Common myeloid progenitor, CD34-positive (primary cell): ENCODE measurements at regions not wholly inside any gene's neighbourhood (a gene's known extent, or its start where the extent isn't known, plus 50 kb on each side); places are given as distances from the start of the nearest gene placed in this dataset.

Experiments used
- CTCF ChIA-PET: fragments of 350-600 bp; sonication (Branson Sonifier 250); formaldehyde crosslinking; loops from one replicate; lab custom pipeline; 2021; ENCODE audit warnings: antibody characterized with exemption; lab: Charles Lee
- POLR2A ChIA-PET: fragments of 350-600 bp; sonication (Branson Sonifier 250); formaldehyde crosslinking; loops from one replicate; lab custom pipeline; 2021; ENCODE audit warnings: antibody characterized with exemption; lab: Charles Lee
- DNase-seq, 3 donors: peaks; one replicate each; pipeline versions ENCODE4 v3.0.0 to v3.0.0-alpha.2; 2013
- H3K27ac ChIP-seq, 2 experiments: 1 replicate in 1 of 2; 2 replicates in 1 of 2; pipeline ENCODE4 v1.7.0; 2013; ENCODE audit warnings: inconsistent platforms in 2 of 2, low read length in 2 of 2, mild to moderate bottlenecking in 2 of 2, low read depth in 1 of 2, moderate library complexity in 1 of 2; ENCODE audit not compliant: severe bottlenecking in 2 of 2, insufficient read depth in 1 of 2, poor library complexity in 1 of 2
- H3K27me3 ChIP-seq, 5 experiments: replicated peaks in 2 of 5; 1 replicate in 3 of 5; 2 replicates in 2 of 5; pipeline versions ENCODE4 v1.6.1 to v1.7.0; 2013; ENCODE audit warnings: low read length in 4 of 5, mild to moderate bottlenecking in 2 of 5, moderate library complexity in 2 of 5, inconsistent platforms in 1 of 5; ENCODE audit not compliant: insufficient read depth in 5 of 5, control insufficient read depth in 4 of 5
- H3K36me3 ChIP-seq, 4 experiments: 1 replicate in 2 of 4; 2 replicates in 2 of 4; pipeline versions ENCODE4 v1.6.1 to v1.7.0; 2013; ENCODE audit warnings: low read length in 3 of 4, control low read depth in 1 of 4, mild to moderate bottlenecking in 1 of 4; ENCODE audit not compliant: control insufficient read depth in 4 of 4, insufficient read depth in 4 of 4
- H3K4me1 ChIP-seq, 4 experiments: 1 replicate in 3 of 4; 2 replicates in 1 of 4; pipeline versions ENCODE4 v1.6.1 to v1.7.1; 2013; ENCODE audit warnings: low read length in 3 of 4, mild to moderate bottlenecking in 3 of 4, control low read depth in 1 of 4, inconsistent platforms in 1 of 4, moderate library complexity in 1 of 4; ENCODE audit not compliant: control insufficient read depth in 4 of 4, insufficient read depth in 4 of 4; ENCODE audit errors: control extremely low read depth in 1 of 4
- H3K4me3 ChIP-seq, 7 experiments: 1 replicate in 4 of 7; 2 replicates in 3 of 7; pipeline versions ENCODE4 v1.5.1 to v1.7.0; 2013; ENCODE audit warnings: mild to moderate bottlenecking in 7 of 7, low read length in 6 of 7, moderate library complexity in 6 of 7, inconsistent platforms in 2 of 7, low read depth in 2 of 7, control low read depth in 1 of 7; ENCODE audit not compliant: insufficient read depth in 4 of 7, control insufficient read depth in 1 of 7; ENCODE audit errors: extremely low read depth in 1 of 7
- H3K9me3 ChIP-seq, 5 experiments: 1 replicate in 4 of 5; 2 replicates in 1 of 5; pipeline versions ENCODE4 v1.6.1 to v1.7.1; 2013; ENCODE audit warnings: low read length in 4 of 5, mild to moderate bottlenecking in 2 of 5, inconsistent platforms in 1 of 5, low read depth in 1 of 5, moderate library complexity in 1 of 5; ENCODE audit not compliant: control insufficient read depth in 4 of 5, insufficient read depth in 2 of 5; ENCODE audit errors: control extremely low read depth in 1 of 5
- WGBS: methylation state at CpG from one replicate; pipeline ENCODE4 v1.1.5; 2013; ENCODE audit not compliant: insufficient coverage; 5-methylcytosine and 5-hydroxymethylcytosine counted together

- DNase-seq = no peak
- 92% methylated on average over 6 of the region's 6 CpGs for WGBS
- peaks cover 0 to 19% (median 2%) of the 10 kb centered on the region in 5 experiments for H3K27me3 ChIP-seq
- H3K4me1 ChIP-seq = no peaks in the 10 kb centered on the region
- no peak overlapping the region for H3K4me3 ChIP-seq
- POLR2A ChIA-PET = no interaction called here
- H3K9me3 ChIP-seq = no peaks in the 10 kb centered on the region
- CTCF ChIA-PET = no interaction called here
- no peaks in the 10 kb centered on the region for H3K36me3 ChIP-seq
- no peak overlapping the region for H3K27ac ChIP-seq
Observed at GRCh38 chr22:47239474-47239860, 477.0 kb downstream of the TBC1D22A start.

GRCh38 chr22:47238690-47239473 lies 476.4 kb downstream of the TBC1D22A start:
- POLR2A ChIA-PET = no interaction called here

GRCh38 chr22:47237890-47238480 lies 475.5 kb downstream of the TBC1D22A start:
- CTCF ChIA-PET = no interaction called here
- POLR2A ChIA-PET = no interaction called here
- Histone ChIP-seq H3K9me3 (peaks cover 0 to 11% (median 5%) of the 10 kb centered on the region in 5 experiments), H3K4me3 (no peak overlapping the region), H3K36me3 (no peaks in the 10 kb centered on the region), H3K27ac (no peak overlapping the region), H3K4me1 (no peaks in the 10 kb centered on the region), H3K27me3 (peaks cover 0 to 19% (median 2%) of the 10 kb centered on the region in 5 experiments)
- WGBS = 92% methylated on average over 7 of the region's 7 CpGs
- no peak for DNase-seq

More at GRCh38 chr22:47238690-47239473, 476.4 kb downstream of the TBC1D22A start:
- H3K9me3 ChIP-seq = peaks cover 0 to 3% (median 0%) of the 10 kb centered on the region in 5 experiments
- 81% methylated on average over 9 of the region's 10 CpGs for WGBS
- peaks cover 0 to 19% (median 2%) of the 10 kb centered on the region in 5 experiments for H3K27me3 ChIP-seq
- CTCF ChIA-PET = no interaction called here
- no peak for DNase-seq
- no peak overlapping the region for H3K27ac ChIP-seq
- no peaks in the 10 kb centered on the region for H3K36me3 ChIP-seq
- no peaks in the 10 kb centered on the region for H3K4me1 ChIP-seq
- H3K4me3 ChIP-seq = no peak overlapping the region

- H3K4me1 ChIP-seq = no peaks in the 10 kb centered on the region
- no peaks in the 10 kb centered on the region for H3K36me3 ChIP-seq
- peaks cover 0 to 15% (median 8%) of the 10 kb centered on the region in 5 experiments for H3K9me3 ChIP-seq
- POLR2A ChIA-PET = no interaction called here
- H3K27me3 ChIP-seq = peaks cover 0 to 19% (median 2%) of the 10 kb centered on the region in 5 experiments
- CTCF ChIA-PET = no interaction called here
- DNase-seq = no peak
- 100% methylated on average over 1 of the region's 1 CpG for WGBS
- no peak overlapping the region for H3K27ac ChIP-seq
- H3K4me3 ChIP-seq = no peak overlapping the region
Observed at GRCh38 chr22:47236718-47237117, 474.3 kb downstream of the TBC1D22A start.

DNA sequence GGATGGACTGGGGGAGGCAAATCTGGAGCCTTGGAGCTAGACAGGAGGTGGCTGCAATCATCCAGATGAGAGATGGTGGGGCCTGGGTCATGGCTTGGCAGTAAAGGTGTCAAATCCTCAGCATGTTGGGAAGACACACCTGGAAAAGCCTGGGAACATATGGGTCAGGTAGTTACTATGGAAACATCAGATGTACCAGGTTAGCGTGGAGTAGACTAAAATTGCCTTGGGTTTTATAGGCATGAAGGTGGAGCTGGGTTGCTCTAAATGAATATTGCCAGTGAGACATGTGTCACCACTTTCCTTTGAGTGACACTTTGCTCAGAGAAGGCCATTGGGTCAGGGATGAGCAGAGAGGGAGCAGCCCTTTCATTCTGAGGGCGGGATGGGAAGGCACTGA lies 473.7 kb downstream of the TBC1D22A start:
- Histone ChIP-seq H3K36me3 (no peaks in the 10 kb centered on the region), H3K4me3 (no peak overlapping the region), H3K27me3 (peaks cover 0 to 19% (median 2%) of the 10 kb centered on the region in 5 experiments), H3K27ac (no peak overlapping the region), H3K9me3 (peaks cover 0 to 15% (median 8%) of the 10 kb centered on the region in 5 experiments), H3K4me1 (no peaks in the 10 kb centered on the region)
- ChIA-PET POLR2A (no interaction called here), CTCF (no interaction called here)
- 73% methylated on average over 2 of the region's 2 CpGs for WGBS
- no peak for DNase-seq

DNA sequence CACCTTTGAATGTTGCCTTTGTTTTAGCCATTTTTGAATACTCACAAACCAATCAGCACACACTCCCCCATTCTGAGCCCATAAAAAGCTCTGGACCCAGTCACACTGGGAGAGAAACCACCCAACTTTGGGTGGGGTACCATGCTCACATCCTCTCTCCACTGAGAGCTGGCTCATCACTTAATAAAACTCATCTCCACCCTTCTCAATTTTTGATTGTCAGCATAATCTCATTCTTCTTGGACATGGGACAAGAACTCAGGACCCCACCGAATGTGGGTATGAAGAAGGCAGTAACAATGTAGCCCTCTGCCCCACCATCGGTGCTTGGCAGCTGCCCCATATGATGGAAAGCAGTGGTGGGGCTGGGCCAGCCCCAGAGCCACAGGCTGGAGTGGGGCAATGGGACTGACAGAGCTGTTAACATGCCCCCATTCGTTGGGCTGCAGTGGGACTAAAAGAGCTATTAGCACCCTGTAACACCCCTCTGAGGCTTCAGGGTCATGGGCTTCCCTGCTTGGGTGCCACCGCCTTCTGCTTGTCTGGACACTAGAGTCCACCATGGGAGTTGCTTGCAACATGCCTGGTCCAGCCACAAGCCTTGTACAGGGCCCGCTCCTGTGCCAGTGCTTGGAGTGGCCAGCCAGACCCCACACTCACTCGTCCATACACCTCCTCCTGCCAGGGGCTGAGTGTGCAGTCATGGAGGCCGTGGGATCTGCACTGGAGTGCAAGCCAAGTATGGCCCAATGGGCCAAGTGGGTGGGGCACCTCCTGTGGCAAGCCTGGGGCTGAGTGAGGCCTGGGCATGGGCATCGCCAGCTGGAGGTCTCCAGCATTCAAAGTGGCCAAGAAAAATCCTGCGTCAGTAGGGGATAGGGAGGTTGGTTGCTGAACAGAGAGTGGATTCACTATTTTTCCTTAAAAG lies 471.1 kb downstream of the TBC1D22A start:
- H3K4me3 ChIP-seq = no peak overlapping the region
- H3K9me3 ChIP-seq = peaks cover 0 to 15% (median 8%) of the 10 kb centered on the region in 5 experiments
- H3K27me3 ChIP-seq = peaks cover 0 to 6% (median 0%) of the 10 kb centered on the region in 5 experiments
- no peaks in the 10 kb centered on the region for H3K4me1 ChIP-seq
- no peaks in the 10 kb centered on the region for H3K36me3 ChIP-seq
- ChIA-PET CTCF (no interaction called here), POLR2A (no interaction called here)
- no peak overlapping the region for H3K27ac ChIP-seq
- no peak for DNase-seq
- 93% methylated on average over 6 of the region's 9 CpGs for WGBS
